GM18502 (cell line): ENCODE measurements at regions not wholly inside any gene's neighbourhood (a gene's known extent, or its start where the extent isn't known, plus 50 kb on each side); places are given as distances from the start of the nearest gene placed in this dataset.

ENCODE experiments used
- ATAC-seq: cut with Tn5 transposase; IDR thresholded peaks from one replicate; pipeline ENCODE4 v1.9.1; 2021; ENCODE audit warnings: mild to moderate bottlenecking; ENCODE audit not compliant: unreplicated experiment, poor library complexity

- ATAC-seq: no peak
Measured at GRCh38 chr6:139920776-139921100, 546.3 kb upstream of the CITED2 start.

- no peak for ATAC-seq
Measured at GRCh38 chr6:139920027-139920775, 545.8 kb upstream of the CITED2 start.

- ATAC-seq: no peak
Measured at GRCh38 chr6:139919107-139920026, 544.9 kb upstream of the CITED2 start.

GRCh38 chr6:139917951-139918630, 543.6 kb upstream of the CITED2 start:
- no peak for ATAC-seq

GRCh38 chr6:139914910-139915309, 540.5 kb upstream of the CITED2 start:
- ATAC-seq: no peak

- ATAC-seq: no peak
Measured at GRCh38 chr6:139912735-139913400, 538.4 kb upstream of the CITED2 start.

GRCh38 chr6:139909992-139910391, 535.5 kb upstream of the CITED2 start:
- no peak for ATAC-seq

- ATAC-seq: no peak
Measured at GRCh38 chr6:139905404-139906052, 531.1 kb upstream of the CITED2 start.

- no peak for ATAC-seq
Measured at GRCh38 chr6:139904568-139904967, 530.1 kb upstream of the CITED2 start.

- ATAC-seq: peak; percentile 17
Measured at GRCh38 chr6:139904158-139904533, 529.7 kb upstream of the CITED2 start.

- ATAC-seq: peak; percentile 97
Measured at GRCh38 chr6:139903411-139904157, 529.1 kb upstream of the CITED2 start.

GRCh38 chr6:139895205-139895793, 520.9 kb upstream of the CITED2 start:
- no peak for ATAC-seq

GRCh38 chr6:139894271-139894670, 519.8 kb upstream of the CITED2 start:
- ATAC-seq: no peak

- ATAC-seq: no peak
Measured at GRCh38 chr6:139891471-139891870, 517.0 kb upstream of the CITED2 start.

GRCh38 chr6:139888681-139889122, 514.3 kb upstream of the CITED2 start:
- ATAC-seq: no peak

- ATAC-seq: no peak
Measured at GRCh38 chr6:139887275-139887674, 512.8 kb upstream of the CITED2 start.

GRCh38 chr6:139886396-139886795, 511.9 kb upstream of the CITED2 start:
- ATAC-seq: no peak

- no peak for ATAC-seq
Measured at GRCh38 chr6:139885909-139886308, 511.5 kb upstream of the CITED2 start.

- ATAC-seq: no peak
Measured at GRCh38 chr6:139883776-139884175, 509.3 kb upstream of the CITED2 start.
